ENCODE measurements at regions not wholly inside any gene's neighbourhood (a gene's known extent, or its start where the extent isn't known, plus 50 kb on each side); places are given as distances from the start of the nearest gene placed in this dataset.

- TF ChIP-seq CTCF (IDR thresholded peaks at IDR 0.05; ENCODE audit: low read depth, low read length, poor library complexity, severe bottlenecking) (no peak), EZH2phosphoT487 (IDR thresholded peaks at IDR 0.05; ENCODE audit: borderline replicate concordance, low read length) (no peak)
Observed at GRCh38 chr21:27213303-27213702, 246.4 kb upstream of the ADAMTS5 start.
